Panc1 (cell line): ENCODE measurements at regions not wholly inside any gene's neighbourhood (a gene's known extent, or its start where the extent isn't known, plus 50 kb on each side); places are given as distances from the start of the nearest gene placed in this dataset.

Experiments
- ATAC-seq: fragments of 200-7000 bp; cut with Tn5 transposase; 2 replicates; pipeline ENCODE4 v1.9.1; 2020; ENCODE audit warnings: mild to moderate bottlenecking, moderate library complexity
- BruUV-seq: library from RNA; stranded (reverse); fragments of 400-500 nt; replicated peaks from 2 replicates; lab custom pipeline; 2021; lab: Mats Ljungman, UMichigan
- CTCF ChIA-PET: fragments of 300-600 bp; sonication (Branson Sonifier 250); formaldehyde crosslinking; loops from one replicate; lab custom pipeline; 2022; ENCODE audit warnings: antibody characterized with exemption; lab: Charles Lee
- POLR2A ChIA-PET: fragments of 300-600 bp; sonication (Branson Sonifier 250); formaldehyde crosslinking; loops from one replicate; lab custom pipeline; 2022; ENCODE audit warnings: antibody characterized with exemption; lab: Charles Lee
- DNase-seq: peaks from one replicate; pipeline ENCODE4 v3.0.0-alpha.2; 2010; ENCODE audit warnings: low read depth, low spot score
- H3K27ac ChIP-seq: 2 replicates; pipeline ENCODE4 v1.5.1; 2011; ENCODE audit warnings: mild to moderate bottlenecking, low read length, inconsistent platforms
- H3K27me3 ChIP-seq: fragments of 200-500 bp; sonication (Bioruptor generic); 2 replicates; pipeline ENCODE4 v1.6.0; 2014; ENCODE audit warnings: low read length, inconsistent platforms; ENCODE audit not compliant: control insufficient read depth, insufficient read depth
- H3K36me3 ChIP-seq: fragments of 200-500 bp; sonication (Bioruptor generic); 2 replicates; pipeline ENCODE4 v1.5.1; 2014; ENCODE audit warnings: inconsistent platforms, mild to moderate bottlenecking, low read length, moderate library complexity; ENCODE audit not compliant: control insufficient read depth, insufficient read depth
- H3K4me1 ChIP-seq: 2 replicates; pipeline ENCODE4 v1.5.1; 2011; ENCODE audit warnings: inconsistent platforms, mild to moderate bottlenecking, low read length, moderate library complexity; ENCODE audit not compliant: control insufficient read depth, insufficient read depth
- H3K4me3 ChIP-seq, 2 experiments: 2 replicates each; pipeline ENCODE4 v1.5.1; 2011 to 2012; ENCODE audit warnings: low read depth in 2 of 2, low read length in 2 of 2, mild to moderate bottlenecking in 2 of 2, inconsistent platforms in 1 of 2, moderate library complexity in 1 of 2
- H3K9me3 ChIP-seq: fragments of 200-500 bp; sonication (Bioruptor generic); 2 replicates; pipeline ENCODE4 v1.5.1; 2014; ENCODE audit warnings: low read depth, mild to moderate bottlenecking, inconsistent platforms, low read length, moderate library complexity; ENCODE audit not compliant: control insufficient read depth, insufficient read depth
- CTCF ChIP-seq: fragments of 450-650 bp; IDR thresholded peaks from 2 replicates; pipeline ENCODE4 v1.5.1; 2017; ENCODE audit warnings: mild to moderate bottlenecking
- POLR2AphosphoS5 ChIP-seq: IDR thresholded peaks from 2 replicates; pipeline ENCODE4 v1.6.1; 2012; ENCODE audit warnings: mild to moderate bottlenecking, low read depth, low read length, moderate library complexity
- REST ChIP-seq, 2 experiments: IDR thresholded peaks; 2 replicates each; pipeline ENCODE4 v1.6.1; 2011 to 2012; ENCODE audit warnings: low read depth in 2 of 2, control low read depth in 1 of 2, low read length in 1 of 2, mild to moderate bottlenecking in 1 of 2, moderate library complexity in 1 of 2; ENCODE audit not compliant: insufficient read depth in 1 of 2
- SIN3A ChIP-seq: IDR thresholded peaks from 2 replicates; pipeline ENCODE4 v1.6.1; 2012; ENCODE audit warnings: low read depth, mild to moderate bottlenecking, low read length, moderate library complexity, borderline replicate concordance; ENCODE audit not compliant: insufficient read depth
- TCF7L2 ChIP-seq: IDR thresholded peaks from 2 replicates; pipeline ENCODE4 v1.6.1; 2011; ENCODE audit warnings: mild to moderate bottlenecking, low read depth, low read length, inconsistent platforms
- in situ Hi-C: cut with HindIII; loops from 2 replicates; pipeline ENCODE4 v1.10.0; 2016; ENCODE audit warnings: low sequenced_read_pairs, low pct_unique_long_range_greater_than_20kb
- intact Hi-C: fragments of 100-400 bp; cut with micrococcal nuclease; formaldehyde crosslinking; loops from one replicate; pipeline ENCODE4 v1.10.0; 2022; ENCODE audit not compliant: unreplicated experiment

- no TSS peak for BruUV-seq
- H3K9me3 ChIP-seq, result no peaks in the 10 kb centered on the region
- ChIA-PET POLR2A (no interaction called here), CTCF (no interaction called here)
- intact Hi-C loops, result no loop called here
- TF ChIP-seq TCF7L2, result no peak
- TF ChIP-seq SIN3A, result no peak
- TF ChIP-seq REST (IDR thresholded peaks at IDR 0.05; ENCODE audit: insufficient read depth in 1 of 2, low read depth in 2 of 2, low read length in 1 of 2), result no peak
- TF ChIP-seq CTCF, result no peak
- TF ChIP-seq POLR2AphosphoS5, result no peak
- H3K36me3 ChIP-seq, result no peaks in the 10 kb centered on the region
- no peak overlapping the region for H3K4me3 ChIP-seq
- H3K4me1 ChIP-seq, result no peaks in the 10 kb centered on the region
- no peaks in the 10 kb centered on the region for H3K27me3 ChIP-seq
- DNase-seq (no peak), ATAC-seq (no peak)
- no peak overlapping the region for H3K27ac ChIP-seq
- in situ Hi-C loops, result no loop called here
Measured at GRCh38 chr3:35899245-35899644, 259.9 kb downstream of the ARPP21 start.

GRCh38 chr3:35900079-35900478, 260.8 kb downstream of the ARPP21 start:
- Histone ChIP-seq H3K27ac (no peak overlapping the region), H3K4me1 (no peaks in the 10 kb centered on the region), H3K4me3 (no peak overlapping the region), H3K27me3 (no peaks in the 10 kb centered on the region), H3K36me3 (no peaks in the 10 kb centered on the region), H3K9me3 (no peaks in the 10 kb centered on the region)
- POLR2A ChIA-PET, result no interaction called here
- BruUV-seq, result no TSS peak
- TF ChIP-seq REST (IDR thresholded peaks at IDR 0.05; ENCODE audit: insufficient read depth in 1 of 2, low read depth in 2 of 2, low read length in 1 of 2) (no peak), CTCF (no peak), POLR2AphosphoS5 (no peak), SIN3A (no peak), TCF7L2 (no peak)
- DNase-seq (no peak), ATAC-seq (no peak)
- intact Hi-C loops (no loop called here), in situ Hi-C loops (no loop called here)
- CTCF ChIA-PET, result no interaction called here
